T-cell (primary cell): ENCODE measurements at regions not wholly inside any gene's neighbourhood (a gene's known extent, or its start where the extent isn't known, plus 50 kb on each side); places are given as distances from the start of the nearest gene placed in this dataset.
"Not testable (repeated sequence)": the region's sequence is repeated elsewhere in the genome, so short reads cannot be mapped to it uniquely, and the experiment has no call there.

Experiments
- ATAC-seq, 4 experiments: fragments of 200-7000 bp in 3 of 4; fragments of 150-1000 bp in 1 of 4; cut with Tn5 transposase; replicated peaks in 1 of 4; 1 replicate in 3 of 4; 2 replicates in 1 of 4; pipeline ENCODE4 v1.10.0; 2021; ENCODE audit warnings: moderate library complexity in 3 of 4, mild to moderate bottlenecking in 2 of 4, moderate number of reproducible peaks in 1 of 4
- CTCF ChIA-PET, 2 donors: fragments of 300-600 bp; sonication (Branson Sonifier 250); formaldehyde crosslinking; loops; one replicate each; lab custom pipeline; 2022; ENCODE audit warnings: antibody characterized with exemption in 2 of 2; lab: Charles Lee
- POLR2A ChIA-PET, 2 donors: fragments of 300-600 bp; sonication (Branson Sonifier 250); formaldehyde crosslinking; loops; one replicate each; lab custom pipeline; 2022; ENCODE audit warnings: antibody characterized with exemption in 2 of 2; lab: Charles Lee
- DNase-seq, 35 experiments: peaks; one replicate each; pipeline versions ENCODE4 v3.0.0 to v3.0.0-alpha.2; 2013 to 2023
- H3K27ac ChIP-seq: one replicate; pipeline ENCODE4 v1.5.1; 2013; ENCODE audit warnings: low read length
- H3K27me3 ChIP-seq, 2 experiments: replicated peaks in 1 of 2; 1 replicate in 1 of 2; 2 replicates in 1 of 2; pipeline versions ENCODE4 v1.6.1 to v1.7.0; 2013; ENCODE audit warnings: low read length in 1 of 2, mixed read lengths in 1 of 2; ENCODE audit not compliant: control insufficient read depth in 2 of 2, insufficient read depth in 2 of 2; ENCODE audit errors: extremely low read depth in 1 of 2
- H3K36me3 ChIP-seq, 2 donors: 1 replicate in 1 of 2; 2 replicates in 1 of 2; pipeline versions ENCODE4 v1.6.1 to v1.7.0; 2013; ENCODE audit warnings: low read length in 1 of 2; ENCODE audit not compliant: control insufficient read depth in 2 of 2, insufficient read depth in 1 of 2; ENCODE audit errors: extremely low read depth in 1 of 2
- H3K4me1 ChIP-seq, 2 experiments: 1 replicate in 1 of 2; 2 replicates in 1 of 2; pipeline versions ENCODE4 v1.6.1 to v1.7.0; 2013; ENCODE audit warnings: low read length in 2 of 2, mixed read lengths in 1 of 2; ENCODE audit not compliant: insufficient read depth in 2 of 2, control insufficient read depth in 1 of 2; ENCODE audit errors: extremely low read depth in 1 of 2
- H3K4me3 ChIP-seq, 2 donors: 1 replicate in 1 of 2; 2 replicates in 1 of 2; pipeline versions ENCODE4 v1.5.1 to v1.7.0; 2013; ENCODE audit warnings: mild to moderate bottlenecking in 2 of 2, low read length in 1 of 2, moderate library complexity in 1 of 2; ENCODE audit not compliant: control insufficient read depth in 1 of 2; ENCODE audit errors: extremely low read depth in 1 of 2
- H3K9me3 ChIP-seq: 2 replicates; pipeline ENCODE4 v1.7.0; 2013
- H3K27ac Mint-ChIP-seq, 2 donors: one replicate each; pipeline ENCODE4 v1.8.0; 2020 to 2021; ENCODE audit warnings: mild to moderate bottlenecking in 2 of 2, mixed read lengths in 2 of 2
- H3K27me3 Mint-ChIP-seq, 2 donors: one replicate each; pipeline ENCODE4 v1.8.0; 2021 to 2022; ENCODE audit warnings: mixed read lengths in 2 of 2
- H3K36me3 Mint-ChIP-seq: one replicate; pipeline ENCODE4 v1.8.0; 2021; ENCODE audit warnings: mixed read lengths
- H3K4me1 Mint-ChIP-seq, 3 donors: one replicate each; pipeline ENCODE4 v1.8.0; 2020 to 2022; ENCODE audit warnings: mixed read lengths in 3 of 3, mild to moderate bottlenecking in 1 of 3
- H3K4me3 Mint-ChIP-seq, 3 donors: one replicate each; pipeline ENCODE4 v1.8.0; 2020 to 2022; ENCODE audit warnings: mild to moderate bottlenecking in 3 of 3, mixed read lengths in 3 of 3, moderate library complexity in 3 of 3
- H3K9me3 Mint-ChIP-seq, 3 donors: one replicate each; pipeline ENCODE4 v1.8.0; 2020 to 2022; ENCODE audit warnings: mixed read lengths in 3 of 3
- WGBS: methylation state at CpG from one replicate; pipeline ENCODE4 v1.1.5; 2013; ENCODE audit warnings: missing lambda C conversion rate; ENCODE audit not compliant: insufficient coverage; 5-methylcytosine and 5-hydroxymethylcytosine counted together

GRCh38 chr13:62151724-62152123 lies 736.1 kb upstream of the PCDH20 start:
- H3K4me3 Mint-ChIP-seq, H3K4me1 Mint-ChIP-seq, H3K27me3 Mint-ChIP-seq, H3K9me3 ChIP-seq, POLR2A ChIA-PET, DNase-seq, H3K36me3 ChIP-seq, CTCF ChIA-PET, H3K36me3 Mint-ChIP-seq, H3K4me1 ChIP-seq, H3K27me3 ChIP-seq, H3K27ac ChIP-seq, ATAC-seq, H3K27ac Mint-ChIP-seq, H3K4me3 ChIP-seq: not testable (repeated sequence)
- peaks cover 21 to 36% (median 22%) of the 10 kb centered on the region in 3 donors for H3K9me3 Mint-ChIP-seq
- 100% methylated on average over 1 of the region's 2 CpGs for WGBS

GRCh38 chr13:62142048-62142447 lies 726.4 kb upstream of the PCDH20 start:
- ATAC-seq (no peak), DNase-seq (no peak)
- H3K9me3 ChIP-seq: no peaks in the 10 kb centered on the region
- no peak overlapping the region for H3K27ac Mint-ChIP-seq
- no peak overlapping the region for H3K4me3 ChIP-seq
- H3K27me3 Mint-ChIP-seq: no peaks in the 10 kb centered on the region
- no CpG with 5 or more reads among the region's 3 CpGs for WGBS
- CTCF ChIA-PET: no interaction called here
- POLR2A ChIA-PET: no interaction called here
- H3K4me3 Mint-ChIP-seq: no peak overlapping the region
- no peaks in the 10 kb centered on the region for H3K4me1 Mint-ChIP-seq
- H3K27me3 ChIP-seq: no peaks in the 10 kb centered on the region
- H3K9me3 Mint-ChIP-seq: peaks cover 19 to 38% (median 24%) of the 10 kb centered on the region in 3 donors
- H3K27ac ChIP-seq: no peak overlapping the region
- H3K36me3 Mint-ChIP-seq: no peaks in the 10 kb centered on the region
- H3K4me1 ChIP-seq: no peaks in the 10 kb centered on the region
- no peaks in the 10 kb centered on the region for H3K36me3 ChIP-seq

- DNase-seq (no peak), ATAC-seq (no peak)
- H3K4me1 ChIP-seq: no peaks in the 10 kb centered on the region
- Mint-ChIP-seq H3K27ac (no peak overlapping the region), H3K36me3 (no peaks in the 10 kb centered on the region), H3K4me3 (no peak overlapping the region), H3K27me3 (no peaks in the 10 kb centered on the region), H3K9me3 (peaks cover 14 to 25% (median 18%) of the 10 kb centered on the region in 3 donors), H3K4me1 (no peaks in the 10 kb centered on the region)
- no peaks in the 10 kb centered on the region for H3K36me3 ChIP-seq
- POLR2A ChIA-PET: no interaction called here
- no peaks in the 10 kb centered on the region for H3K27me3 ChIP-seq
- CTCF ChIA-PET: no interaction called here
- no peak overlapping the region for H3K27ac ChIP-seq
- H3K4me3 ChIP-seq: no peak overlapping the region
- no peaks in the 10 kb centered on the region for H3K9me3 ChIP-seq
Measured at GRCh38 chr13:62139597-62139996, 723.9 kb upstream of the PCDH20 start.

- no peaks in the 10 kb centered on the region for H3K4me1 ChIP-seq
- no peak for DNase-seq
- no peak overlapping the region for H3K27ac ChIP-seq
- Mint-ChIP-seq H3K36me3 (no peaks in the 10 kb centered on the region), H3K27me3 (no peaks in the 10 kb centered on the region), H3K4me3 (no peak overlapping the region), H3K9me3 (peaks cover 9 to 19% (median 18%) of the 10 kb centered on the region in 3 donors), H3K4me1 (no peaks in the 10 kb centered on the region), H3K27ac (no peak overlapping the region)
- H3K27me3 ChIP-seq: no peaks in the 10 kb centered on the region
- ChIA-PET CTCF (interaction anchor here in 1 of 2 donors (0.6 kb wide), 1 partner anchor 9 kb away, joined by 3 read pairs; no protein-coding TSS in a partner anchor), POLR2A (no interaction called here)
- H3K36me3 ChIP-seq: no peaks in the 10 kb centered on the region
- no peak overlapping the region for H3K4me3 ChIP-seq
- WGBS: 50% methylated on average over 1 of the region's 2 CpGs
- ATAC-seq: no peak
- H3K9me3 ChIP-seq: no peaks in the 10 kb centered on the region
Measured at GRCh38 chr13:62137629-62138405, 722.2 kb upstream of the PCDH20 start.

DNA sequence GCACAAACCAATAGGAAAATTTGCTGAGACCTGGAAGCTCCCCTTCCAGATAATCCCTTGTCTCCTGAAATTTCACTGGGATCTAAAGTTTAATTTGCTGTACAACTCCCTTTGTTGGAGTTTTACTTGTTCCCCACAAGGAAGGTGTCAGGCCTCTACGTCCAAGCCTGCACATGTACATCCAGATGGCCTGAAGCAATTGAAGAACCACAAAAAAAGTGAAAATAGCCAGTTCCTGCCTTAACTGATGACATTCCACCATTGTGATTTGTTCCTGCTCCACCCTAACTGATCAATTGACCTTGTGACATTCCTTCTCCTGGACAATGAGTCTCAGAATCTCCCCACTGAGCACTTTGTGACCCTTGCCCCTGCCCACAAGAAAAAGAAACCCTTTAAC lies 716.0 kb upstream of the PCDH20 start:
- Mint-ChIP-seq H3K27me3 (no peaks in the 10 kb centered on the region), H3K4me1 (no peaks in the 10 kb centered on the region), H3K27ac (no peak overlapping the region), H3K9me3 (peaks cover 12 to 14% (median 14%) of the 10 kb centered on the region in 3 donors), H3K4me3 (no peak overlapping the region), H3K36me3 (no peaks in the 10 kb centered on the region)
- no peak overlapping the region for H3K4me3 ChIP-seq
- no peaks in the 10 kb centered on the region for H3K4me1 ChIP-seq
- ChIA-PET CTCF (interaction anchor here in 1 of 2 donors (0.6 kb wide), 2 partner anchors 208 to 497 kb away, joined by 3 read pairs; no protein-coding TSS in a partner anchor), POLR2A (no interaction called here)
- ATAC-seq (no peak), DNase-seq (no peak)
- WGBS: 67% methylated on average over 1 of the region's 1 CpG
- no peaks in the 10 kb centered on the region for H3K27me3 ChIP-seq
- no peaks in the 10 kb centered on the region for H3K9me3 ChIP-seq
- H3K27ac ChIP-seq: no peak overlapping the region
- H3K36me3 ChIP-seq: no peaks in the 10 kb centered on the region

DNA sequence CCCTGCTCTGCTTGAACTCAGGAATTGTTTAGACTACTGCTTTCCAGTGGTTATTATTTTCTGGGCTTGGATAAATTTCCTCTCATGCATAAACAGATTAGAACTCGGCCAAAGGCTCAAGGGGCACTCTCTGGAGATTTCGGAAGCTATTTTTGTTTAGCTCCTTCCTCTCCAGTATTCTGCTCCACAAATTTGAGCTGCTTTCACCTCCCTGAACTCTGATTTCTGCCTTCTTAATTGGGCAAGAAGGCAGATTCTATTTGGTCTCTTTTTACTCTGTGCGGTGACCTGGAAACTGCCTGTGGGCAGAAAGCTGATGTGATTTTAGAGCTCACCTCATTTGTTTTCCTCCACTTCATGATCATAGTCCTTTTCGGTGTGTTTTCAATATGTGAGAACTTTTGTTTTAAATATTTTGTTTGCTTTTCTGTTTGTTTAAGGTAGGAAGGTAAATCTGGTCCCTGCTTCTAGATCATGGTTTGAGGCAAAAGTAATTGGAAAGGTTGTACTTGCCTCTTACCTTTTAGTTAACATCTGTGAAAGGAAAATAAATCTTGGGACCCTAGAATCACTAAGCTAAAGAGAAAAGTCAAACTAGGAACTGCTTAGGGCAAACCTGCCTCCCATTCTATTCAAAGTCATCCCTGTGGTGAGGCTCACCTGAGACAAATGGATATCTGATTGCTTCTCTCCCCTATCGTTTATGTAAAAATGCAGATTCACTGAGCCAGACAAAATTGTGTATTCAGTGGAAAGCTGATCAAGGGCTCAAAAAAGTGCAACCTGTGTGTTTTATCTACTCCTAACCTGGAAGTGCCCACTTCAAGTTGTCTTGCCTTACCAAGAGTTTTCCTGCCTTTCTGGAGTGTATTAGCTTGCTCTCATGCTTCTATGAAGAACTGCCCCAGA lies 714.7 kb upstream of the PCDH20 start:
- POLR2A ChIA-PET: no interaction called here
- Mint-ChIP-seq H3K36me3 (no peaks in the 10 kb centered on the region), H3K27me3 (no peaks in the 10 kb centered on the region), H3K9me3 (peaks cover 12 to 14% (median 14%) of the 10 kb centered on the region in 3 donors), H3K4me3 (no peak overlapping the region), H3K4me1 (no peaks in the 10 kb centered on the region), H3K27ac (no peak overlapping the region)
- H3K27me3 ChIP-seq: no peaks in the 10 kb centered on the region
- H3K9me3 ChIP-seq: no peaks in the 10 kb centered on the region
- H3K4me3 ChIP-seq: no peak overlapping the region
- ATAC-seq (no peak), DNase-seq (no peak)
- 67% methylated on average over 1 of the region's 5 CpGs for WGBS
- CTCF ChIA-PET: no interaction called here
- H3K27ac ChIP-seq: no peak overlapping the region
- H3K4me1 ChIP-seq: no peaks in the 10 kb centered on the region
- no peaks in the 10 kb centered on the region for H3K36me3 ChIP-seq
